HCT116 (cell line): ENCODE measurements at regions not wholly inside any gene's neighbourhood (a gene's known extent, or its start where the extent isn't known, plus 50 kb on each side); places are given as distances from the start of the nearest gene placed in this dataset.

Source experiments
- ATAC-seq: fragments of 200-7000 bp; cut with Tn5 transposase; 2 replicates; pipeline ENCODE4 v1.9.1; 2020; ENCODE audit warnings: mild to moderate bottlenecking, moderate library complexity
- BruUV-seq: library from RNA; stranded (reverse); fragments of 400-500 nt; replicated peaks from 2 replicates; lab custom pipeline; 2021; lab: Mats Ljungman, UMichigan
- CTCF ChIA-PET: fragments of 300-600 bp; sonication (Branson Sonifier 250); formaldehyde crosslinking; loops from one replicate; lab custom pipeline; 2021; ENCODE audit warnings: antibody characterized with exemption; lab: Charles Lee
- POLR2A ChIA-PET: fragments of 300-600, 350-600 bp; sonication (Branson Sonifier 250); formaldehyde crosslinking; loops from one replicate; lab custom pipeline; 2021; ENCODE audit warnings: antibody characterized with exemption; lab: Charles Lee
- RAD21 ChIA-PET, 2 experiments: fragments of 300-600 bp; sonication (Branson Sonifier 250); formaldehyde crosslinking; loops; one replicate each; lab custom pipeline; 2023; ENCODE audit warnings: low total read pairs in 2 of 2; ENCODE audit not compliant: uncharacterized antibody in 2 of 2, unreplicated experiment in 2 of 2, low non-redundant PET in 1 of 2; lab: Charles Lee
- DNase-seq: peaks from one replicate; pipeline ENCODE4 v3.0.0-alpha.2; 2010; ENCODE audit warnings: low read depth, low spot score
- H2AFZ ChIP-seq: fragments of 200-600 bp; shearing (Covaris generic), sonication (generic); 2 replicates; pipeline ENCODE4 v1.6.1; 2017; ENCODE audit warnings: low read depth, mixed run types, mixed read lengths, antibody characterized with exemption, low read length; ENCODE audit not compliant: poor library complexity, severe bottlenecking
- H3K27ac ChIP-seq: 2 replicates; pipeline ENCODE4 v1.5.1; 2012; ENCODE audit warnings: low read depth, low read length
- H3K27me3 ChIP-seq: fragments of 200-600 bp; sonication (generic); 2 replicates; pipeline ENCODE4 v1.6.1; 2016; ENCODE audit warnings: mixed run types, low read length, mixed read lengths; ENCODE audit not compliant: insufficient read depth
- H3K36me3 ChIP-seq, 2 experiments: fragments of 200-500 bp in 1 of 2; fragments of 200-600 bp in 1 of 2; sonication (Bioruptor generic) in 1 of 2; sonication (generic) in 1 of 2; 2 replicates each; pipeline versions ENCODE4 v1.5.1 to v1.6.1; 2014 to 2016; ENCODE audit warnings: low read length in 2 of 2, inconsistent platforms in 1 of 2, mixed read lengths in 1 of 2, mixed run types in 1 of 2; ENCODE audit not compliant: insufficient read depth in 2 of 2, control insufficient read depth in 1 of 2
- H3K4me1 ChIP-seq, 2 experiments: fragments of 200-600 bp in 1 of 2; sonication (generic) in 1 of 2; 2 replicates each; pipeline versions ENCODE4 v1.5.1 to v1.6.1; 2012 to 2017; ENCODE audit warnings: low read length in 2 of 2, inconsistent platforms in 1 of 2, mild to moderate bottlenecking in 1 of 2, mixed read lengths in 1 of 2, mixed run types in 1 of 2, moderate library complexity in 1 of 2; ENCODE audit not compliant: insufficient read depth in 2 of 2, control insufficient read depth in 1 of 2
- H3K4me2 ChIP-seq: fragments of 200-600 bp; sonication (generic); 2 replicates; pipeline ENCODE4 v1.6.1; 2017; ENCODE audit warnings: mixed run types, low read length, mixed read lengths
- H3K4me3 ChIP-seq, 2 experiments: fragments of 200-600 bp in 1 of 2; sonication (generic) in 1 of 2; replicated peaks in 1 of 2; 2 replicates each; pipeline ENCODE4 v1.5.1; 2011 to 2016; ENCODE audit warnings: low read length in 2 of 2, control low read depth in 1 of 2, low read depth in 1 of 2, mild to moderate bottlenecking in 1 of 2, mixed read lengths in 1 of 2, mixed run types in 1 of 2
- H3K79me2 ChIP-seq: fragments of 200-600 bp; sonication (generic); 2 replicates; pipeline ENCODE4 v1.6.1; 2017; ENCODE audit warnings: mild to moderate bottlenecking, mixed run types, low read length, moderate library complexity, mixed read lengths; ENCODE audit not compliant: insufficient read depth
- H3K9ac ChIP-seq: fragments of 200-600 bp; sonication (generic); 2 replicates; pipeline ENCODE4 v1.6.1; 2016; ENCODE audit warnings: low read length, mixed read lengths
- H3K9me2 ChIP-seq: fragments of 200-600 bp; sonication (generic), shearing (Covaris generic); 2 replicates; pipeline ENCODE4 v1.6.1; 2017; ENCODE audit warnings: mixed run types, mild to moderate bottlenecking, moderate library complexity; ENCODE audit not compliant: insufficient read depth
- H3K9me3 ChIP-seq, 2 experiments: fragments of 200-500 bp in 1 of 2; fragments of 200-600 bp in 1 of 2; sonication (Bioruptor generic) in 1 of 2; sonication (generic) in 1 of 2; 2 replicates each; pipeline ENCODE4 v1.6.1; 2014 to 2017; ENCODE audit warnings: low read length in 2 of 2, mixed read lengths in 2 of 2, inconsistent platforms in 1 of 2, low read depth in 1 of 2, mild to moderate bottlenecking in 1 of 2, mixed run types in 1 of 2, moderate library complexity in 1 of 2; ENCODE audit not compliant: control insufficient read depth in 1 of 2, insufficient read depth in 1 of 2
- H4K20me1 ChIP-seq: fragments of 200-600 bp; sonication (generic), shearing (Covaris generic); 2 replicates; pipeline ENCODE4 v1.6.1; 2017; ENCODE audit warnings: mixed run types, mild to moderate bottlenecking, moderate library complexity; ENCODE audit not compliant: insufficient read depth
- ELF1 ChIP-seq: IDR thresholded peaks from 2 replicates; pipeline ENCODE4 v1.6.1; 2012; ENCODE audit warnings: low read depth, borderline replicate concordance
- EZH2phosphoT487 ChIP-seq: fragments of 200-600 bp; IDR thresholded peaks from 2 replicates; pipeline ENCODE4 v1.6.1; 2018; ENCODE audit warnings: antibody characterized with exemption, borderline replicate concordance
- SIN3A ChIP-seq: IDR thresholded peaks from 2 replicates; pipeline ENCODE4 v1.6.1; 2012; ENCODE audit warnings: low read depth
- TCF7L2 ChIP-seq: IDR thresholded peaks from 2 replicates; pipeline ENCODE4 v1.7.0; 2011; ENCODE audit warnings: borderline replicate concordance, inconsistent platforms; ENCODE audit not compliant: insufficient read depth, insufficient read length; ENCODE audit errors: extremely low read depth
- YY1 ChIP-seq: IDR thresholded peaks from 2 replicates; pipeline ENCODE4 v1.6.1; 2011; ENCODE audit warnings: low read length, low read depth, moderate library complexity, mild to moderate bottlenecking; ENCODE audit not compliant: insufficient replicate concordance; ENCODE audit errors: extremely low read depth
- intact Hi-C: fragments of 100-400 bp; cut with micrococcal nuclease; formaldehyde crosslinking; loops from 2 replicates; pipeline ENCODE4 v1.10.0; 2022
- TF ChIP-seq, protein P1 (sequence below), 3 experiments: fragments of 200-600 bp in 1 of 3; sonication (generic) in 1 of 3; IDR thresholded peaks in 2 of 3; conservative IDR thresholded peaks in 1 of 3; 2 replicates each; pipeline ENCODE4 v1.5.1; 2012 to 2017; ENCODE audit warnings: low read depth in 2 of 3, low read length in 2 of 3, antibody characterized with exemption in 1 of 3, borderline replicate concordance in 1 of 3, control low read depth in 1 of 3, mild to moderate bottlenecking in 1 of 3, mixed read lengths in 1 of 3, mixed run types in 1 of 3, moderate library complexity in 1 of 3; ENCODE audit not compliant: insufficient read depth in 1 of 3
- TF ChIP-seq, protein P2 (sequence below): IDR thresholded peaks from 2 replicates; pipeline ENCODE4 v1.6.1; 2011; ENCODE audit warnings: mild to moderate bottlenecking, low read length, moderate library complexity; ENCODE audit not compliant: insufficient replicate concordance; ENCODE audit errors: extremely low read depth

DNA sequence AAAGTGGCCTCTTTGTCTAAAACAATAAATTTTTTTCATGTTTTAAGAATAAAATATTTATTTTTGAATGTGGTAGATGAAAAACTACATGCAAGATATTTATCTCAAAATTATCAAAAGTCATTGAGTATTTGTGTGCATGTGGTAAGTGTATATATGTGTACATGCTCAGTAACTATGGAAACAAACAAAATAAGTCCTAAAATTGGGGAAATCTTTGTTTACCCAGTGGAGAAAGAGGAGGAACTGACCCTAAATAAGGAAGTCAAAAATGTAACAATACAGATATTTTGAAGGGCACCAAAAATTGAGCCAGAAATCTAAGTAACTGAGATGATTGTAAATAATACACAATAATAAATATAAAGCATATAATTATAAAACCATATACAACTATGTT lies 639.2 kb downstream of the MAFB start:
- intact Hi-C loops = no loop called here
- POLR2A ChIA-PET = no interaction called here
- no peak overlapping the region for H2AFZ ChIP-seq

More for the DNA sequence above, 639.2 kb downstream of the MAFB start:
- no peak overlapping the region for H3K4me3 ChIP-seq
- ATAC-seq (no peak), DNase-seq (no peak)
- TF ChIP-seq YY1 (no peak), TCF7L2 (no peak), ELF1 (no peak), SIN3A (no peak), EZH2phosphoT487 (no peak)
- TF ChIP-seq, protein P1, sequence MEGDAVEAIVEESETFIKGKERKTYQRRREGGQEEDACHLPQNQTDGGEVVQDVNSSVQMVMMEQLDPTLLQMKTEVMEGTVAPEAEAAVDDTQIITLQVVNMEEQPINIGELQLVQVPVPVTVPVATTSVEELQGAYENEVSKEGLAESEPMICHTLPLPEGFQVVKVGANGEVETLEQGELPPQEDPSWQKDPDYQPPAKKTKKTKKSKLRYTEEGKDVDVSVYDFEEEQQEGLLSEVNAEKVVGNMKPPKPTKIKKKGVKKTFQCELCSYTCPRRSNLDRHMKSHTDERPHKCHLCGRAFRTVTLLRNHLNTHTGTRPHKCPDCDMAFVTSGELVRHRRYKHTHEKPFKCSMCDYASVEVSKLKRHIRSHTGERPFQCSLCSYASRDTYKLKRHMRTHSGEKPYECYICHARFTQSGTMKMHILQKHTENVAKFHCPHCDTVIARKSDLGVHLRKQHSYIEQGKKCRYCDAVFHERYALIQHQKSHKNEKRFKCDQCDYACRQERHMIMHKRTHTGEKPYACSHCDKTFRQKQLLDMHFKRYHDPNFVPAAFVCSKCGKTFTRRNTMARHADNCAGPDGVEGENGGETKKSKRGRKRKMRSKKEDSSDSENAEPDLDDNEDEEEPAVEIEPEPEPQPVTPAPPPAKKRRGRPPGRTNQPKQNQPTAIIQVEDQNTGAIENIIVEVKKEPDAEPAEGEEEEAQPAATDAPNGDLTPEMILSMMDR (IDR thresholded peaks at IDR 0.05 in 2 of 3, conservative IDR thresholded peaks at IDR 0.05 in 1 of 3; ENCODE audit: borderline replicate concordance in 1 of 3, insufficient read depth in 1 of 3, low read depth in 2 of 3, low read length in 2 of 3) = no peak
- TF ChIP-seq, protein P2, sequence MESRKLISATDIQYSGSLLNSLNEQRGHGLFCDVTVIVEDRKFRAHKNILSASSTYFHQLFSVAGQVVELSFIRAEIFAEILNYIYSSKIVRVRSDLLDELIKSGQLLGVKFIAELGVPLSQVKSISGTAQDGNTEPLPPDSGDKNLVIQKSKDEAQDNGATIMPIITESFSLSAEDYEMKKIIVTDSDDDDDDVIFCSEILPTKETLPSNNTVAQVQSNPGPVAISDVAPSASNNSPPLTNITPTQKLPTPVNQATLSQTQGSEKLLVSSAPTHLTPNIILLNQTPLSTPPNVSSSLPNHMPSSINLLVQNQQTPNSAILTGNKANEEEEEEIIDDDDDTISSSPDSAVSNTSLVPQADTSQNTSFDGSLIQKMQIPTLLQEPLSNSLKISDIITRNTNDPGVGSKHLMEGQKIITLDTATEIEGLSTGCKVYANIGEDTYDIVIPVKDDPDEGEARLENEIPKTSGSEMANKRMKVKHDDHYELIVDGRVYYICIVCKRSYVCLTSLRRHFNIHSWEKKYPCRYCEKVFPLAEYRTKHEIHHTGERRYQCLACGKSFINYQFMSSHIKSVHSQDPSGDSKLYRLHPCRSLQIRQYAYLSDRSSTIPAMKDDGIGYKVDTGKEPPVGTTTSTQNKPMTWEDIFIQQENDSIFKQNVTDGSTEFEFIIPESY = no peak
- H3K79me2 ChIP-seq = no peaks in the 10 kb centered on the region
- ChIA-PET CTCF (no interaction called here), RAD21 (no interaction called here)
- H3K9me2 ChIP-seq = no peaks in the 10 kb centered on the region
- peaks cover 0 to 16% of the 10 kb centered on the region in 2 experiments; a peak in 2 of 4 replicates for H3K9me3 ChIP-seq
- H3K27ac ChIP-seq = no peak overlapping the region
- H3K4me1 ChIP-seq = no peaks in the 10 kb centered on the region
- no peaks in the 10 kb centered on the region for H4K20me1 ChIP-seq
- no peaks in the 10 kb centered on the region; a peak in 1 of 4 replicates for H3K36me3 ChIP-seq
- H3K9ac ChIP-seq = no peak overlapping the region
- H3K27me3 ChIP-seq = no peaks in the 10 kb centered on the region
- BruUV-seq = no TSS peak
- no peak overlapping the region for H3K4me2 ChIP-seq
